Activated T-helper 1 cell treated with Interleukin-2 at 50 U/mL for 16 hours (primary cell): ENCODE measurements at regions not wholly inside any gene's neighbourhood (a gene's known extent, or its start where the extent isn't known, plus 50 kb on each side); places are given as distances from the start of the nearest gene placed in this dataset.

Experiments
- DNase-seq: peaks from one replicate; pipeline ENCODE4 v3.0.0-alpha.2; 2020; ENCODE audit warnings: low read depth

GRCh38 chr12:69062621-69063237 lies 129.8 kb upstream of the CPM start:
- no peak for DNase-seq

- DNase-seq = no peak
These were observed 131.9 kb upstream of the CPM start for GRCh38 chr12:69064734-69065443.

GRCh38 chr12:69065775-69066174 lies 132.8 kb upstream of the CPM start:
- DNase-seq = no peak

GRCh38 chr12:69066492-69067373 lies 133.8 kb upstream of the CPM start:
- no peak for DNase-seq

- no peak for DNase-seq
These were observed 134.7 kb upstream of the CPM start for GRCh38 chr12:69067713-69068112.

- no peak for DNase-seq
These were observed 135.5 kb upstream of the CPM start for GRCh38 chr12:69068448-69068847.

- no peak for DNase-seq
These were observed 136.5 kb upstream of the CPM start for GRCh38 chr12:69069479-69069878.

- DNase-seq = peak; percentile 6
These were observed 137.5 kb upstream of the CPM start for GRCh38 chr12:69070319-69071090.

GRCh38 chr12:69071091-69071370 lies 138.1 kb upstream of the CPM start:
- DNase-seq = no peak

- no peak for DNase-seq
These were observed 140.1 kb upstream of the CPM start for GRCh38 chr12:69073035-69073434.

GRCh38 chr12:69074556-69075349 lies 141.8 kb upstream of the CPM start:
- no peak for DNase-seq

GRCh38 chr12:69083689-69084088 lies 150.7 kb upstream of the CPM start:
- no peak for DNase-seq

GRCh38 chr12:69084816-69085378 lies 151.9 kb upstream of the CPM start:
- DNase-seq = no peak

- DNase-seq = no peak
These were observed 152.9 kb upstream of the CPM start for GRCh38 chr12:69085852-69086251.

- no peak for DNase-seq
These were observed 151.4 kb upstream of the CPSF6 start for GRCh38 chr12:69087986-69088385.

GRCh38 chr12:69090722-69091121 lies 148.6 kb upstream of the CPSF6 start:
- DNase-seq = no peak

- DNase-seq = no peak
These were observed 147.8 kb upstream of the CPSF6 start for GRCh38 chr12:69091442-69092017.

GRCh38 chr12:69092137-69092536 lies 147.2 kb upstream of the CPSF6 start:
- no peak for DNase-seq

GRCh38 chr12:69094606-69095216 lies 144.7 kb upstream of the CPSF6 start:
- DNase-seq = no peak

GRCh38 chr12:69095765-69096477 lies 143.4 kb upstream of the CPSF6 start:
- DNase-seq = no peak
